Stomach (tissue), 8 donors: ENCODE measurements at regions not wholly inside any gene's neighbourhood (a gene's known extent, or its start where the extent isn't known, plus 50 kb on each side); places are given as distances from the start of the nearest gene placed in this dataset.

Experiments
- DNase-seq, 2 donors: peaks; one replicate each; pipeline versions ENCODE4 v3.0.0 to v3.0.0-alpha.2; 2013 to 2019
- H3K27ac ChIP-seq, 5 donors: fragments of 200-600 bp in 4 of 5; sonication (generic) in 4 of 5; one replicate each; pipeline ENCODE4 v1.5.1; 2013 to 2019; ENCODE audit warnings: mild to moderate bottlenecking in 1 of 5, moderate library complexity in 1 of 5
- H3K27me3 ChIP-seq, 3 donors: fragments of 200-600 bp; sonication (generic); one replicate each; pipeline ENCODE4 v1.5.1; 2017 to 2019; ENCODE audit warnings: mixed run types in 1 of 3
- H3K36me3 ChIP-seq, 4 donors: fragments of 200-600 bp; sonication (generic); 1 replicate in 3 of 4; 2 replicates in 1 of 4; pipeline ENCODE4 v1.5.1; 2016 to 2019
- H3K4me1 ChIP-seq, 4 donors: fragments of 200-600 bp; sonication (generic); one replicate each; pipeline ENCODE4 v1.5.1; 2016 to 2019
- H3K4me3 ChIP-seq, 4 donors: fragments of 200-600 bp; sonication (generic) in 3 of 4; one replicate each; pipeline ENCODE4 v1.5.1; 2016 to 2019; ENCODE audit warnings: mild to moderate bottlenecking in 1 of 4
- H3K9me3 ChIP-seq, 4 donors: fragments of 200-600 bp; sonication (generic); one replicate each; pipeline ENCODE4 v1.5.1; 2016 to 2019
- EP300 ChIP-seq: sonication (generic); formaldehyde crosslinking; IDR thresholded peaks from one replicate; pipeline ENCODE4 v1.6.1; 2017; ENCODE audit warnings: antibody characterized with exemption
- POLR2A ChIP-seq, 4 donors: fragments of 450-650 bp; IDR thresholded peaks; one replicate each; pipeline ENCODE4 v1.6.1; 2016; ENCODE audit warnings: antibody characterized with exemption in 4 of 4, control low read depth in 2 of 4, mild to moderate bottlenecking in 1 of 4, moderate library complexity in 1 of 4
- POLR2AphosphoS5 ChIP-seq, 3 donors: sonication (generic); formaldehyde crosslinking; IDR thresholded peaks; one replicate each; pipeline ENCODE4 v1.6.1; 2016; ENCODE audit warnings: antibody characterized with exemption in 3 of 3
- WGBS, 5 donors: extraction: QIAGEN DNeasy Blood & Tissue Kit in 3 of 5; methylation state at CpG; one replicate each; pipeline versions ENCODE4 v1.1.5 to v1.1.7; 2013 to 2018; 5-methylcytosine and 5-hydroxymethylcytosine counted together
- intact Hi-C: fragments of 100-400 bp; cut with DNase I; formaldehyde crosslinking; loops from one replicate; pipeline ENCODE4 v1.15.1; 2023; ENCODE audit warnings: low total_unique reads
- TF ChIP-seq, protein P1 (sequence below), 7 experiments: fragments of 450-650 bp in 4 of 7; fragments of 200-600 bp in 3 of 7; sonication (generic) in 3 of 7; IDR thresholded peaks; one replicate each; pipeline ENCODE4 v1.5.1; 2016 to 2019; ENCODE audit warnings: antibody characterized with exemption in 7 of 7, control low read depth in 2 of 7, mild to moderate bottlenecking in 1 of 7
- donor health status: healthy with polysubstance abuse.
- donor health status: Bipolar disorder and iron deficiency.
- donor health status: healthy.

- 71 to 80% (median 77%) methylated on average over 14 of the region's 14 CpGs for WGBS, 5 donors
- DNase-seq: no peak
Observed at GRCh38 chr18:75124551-75124950, 84.4 kb downstream of the PTGR3 start.

DNA sequence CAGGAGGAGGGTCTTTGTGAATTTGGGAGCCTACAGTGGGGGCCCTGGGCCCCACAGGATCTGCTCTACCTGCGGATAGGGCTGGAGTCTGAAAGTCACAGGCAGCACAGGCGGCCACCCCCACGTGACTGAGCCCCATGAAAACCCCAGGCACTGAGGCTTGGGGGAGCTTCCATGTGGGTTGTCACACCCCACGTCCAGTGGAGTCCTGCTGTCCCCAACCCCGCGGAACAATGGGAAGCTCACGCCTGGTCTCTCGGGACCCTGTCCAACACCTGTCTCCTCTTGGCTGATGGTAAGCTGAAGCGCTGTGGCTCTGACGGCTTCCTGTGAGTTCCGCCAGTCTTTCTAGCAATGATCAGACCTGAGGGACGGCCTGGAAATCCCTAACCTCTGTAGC is 85.8 kb downstream of the PTGR3 start:
- H3K36me3 ChIP-seq: no peaks in the 10 kb centered on the region
- intact Hi-C loops: no loop called here
- no peak for DNase-seq
- WGBS, 5 donors: 71 to 85% (median 79%) methylated on average over 8 to 12 of the region's 12 CpGs
- H3K27ac ChIP-seq: no peak overlapping the region
- no peak for TF ChIP-seq POLR2A (IDR thresholded peaks at IDR 0.05)
- TF ChIP-seq, protein P1, sequence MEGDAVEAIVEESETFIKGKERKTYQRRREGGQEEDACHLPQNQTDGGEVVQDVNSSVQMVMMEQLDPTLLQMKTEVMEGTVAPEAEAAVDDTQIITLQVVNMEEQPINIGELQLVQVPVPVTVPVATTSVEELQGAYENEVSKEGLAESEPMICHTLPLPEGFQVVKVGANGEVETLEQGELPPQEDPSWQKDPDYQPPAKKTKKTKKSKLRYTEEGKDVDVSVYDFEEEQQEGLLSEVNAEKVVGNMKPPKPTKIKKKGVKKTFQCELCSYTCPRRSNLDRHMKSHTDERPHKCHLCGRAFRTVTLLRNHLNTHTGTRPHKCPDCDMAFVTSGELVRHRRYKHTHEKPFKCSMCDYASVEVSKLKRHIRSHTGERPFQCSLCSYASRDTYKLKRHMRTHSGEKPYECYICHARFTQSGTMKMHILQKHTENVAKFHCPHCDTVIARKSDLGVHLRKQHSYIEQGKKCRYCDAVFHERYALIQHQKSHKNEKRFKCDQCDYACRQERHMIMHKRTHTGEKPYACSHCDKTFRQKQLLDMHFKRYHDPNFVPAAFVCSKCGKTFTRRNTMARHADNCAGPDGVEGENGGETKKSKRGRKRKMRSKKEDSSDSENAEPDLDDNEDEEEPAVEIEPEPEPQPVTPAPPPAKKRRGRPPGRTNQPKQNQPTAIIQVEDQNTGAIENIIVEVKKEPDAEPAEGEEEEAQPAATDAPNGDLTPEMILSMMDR (IDR thresholded peaks at IDR 0.05): no peak
- H3K4me1 ChIP-seq: no peaks in the 10 kb centered on the region
- H3K27me3 ChIP-seq: no peaks in the 10 kb centered on the region
- H3K9me3 ChIP-seq: no peaks in the 10 kb centered on the region
- H3K4me3 ChIP-seq: no peak overlapping the region

More at GRCh38 chr18:75124551-75124950, 84.4 kb downstream of the PTGR3 start:
- Histone ChIP-seq H3K4me1 (no peaks in the 10 kb centered on the region), H3K36me3 (no peaks in the 10 kb centered on the region), H3K9me3 (no peaks in the 10 kb centered on the region), H3K27ac (no peak overlapping the region), H3K27me3 (no peaks in the 10 kb centered on the region), H3K4me3 (no peak overlapping the region)
- TF ChIP-seq POLR2A (IDR thresholded peaks at IDR 0.05): no peak
- TF ChIP-seq EP300: no peak
- TF ChIP-seq, protein P1 (IDR thresholded peaks at IDR 0.05): no peak
- TF ChIP-seq POLR2AphosphoS5 (IDR thresholded peaks at IDR 0.05): no peak
- intact Hi-C loops: no loop called here

GRCh38 chr18:75122334-75122958 is 86.5 kb downstream of the PTGR3 start:
- no peak for DNase-seq
- intact Hi-C loops: no loop called here
- Histone ChIP-seq H3K27me3 (no peaks in the 10 kb centered on the region), H3K36me3 (no peaks in the 10 kb centered on the region), H3K9me3 (no peaks in the 10 kb centered on the region), H3K4me3 (no peak overlapping the region), H3K4me1 (no peaks in the 10 kb centered on the region), H3K27ac (no peak overlapping the region)
- TF ChIP-seq POLR2AphosphoS5 (IDR thresholded peaks at IDR 0.05) (no peak), EP300 (no peak), POLR2A (IDR thresholded peaks at IDR 0.05) (no peak)
- TF ChIP-seq, protein P1 (IDR thresholded peaks at IDR 0.05): no peak
- WGBS, 5 donors: 76 to 85% (median 82%) methylated on average over 7 of the region's 7 CpGs

DNA sequence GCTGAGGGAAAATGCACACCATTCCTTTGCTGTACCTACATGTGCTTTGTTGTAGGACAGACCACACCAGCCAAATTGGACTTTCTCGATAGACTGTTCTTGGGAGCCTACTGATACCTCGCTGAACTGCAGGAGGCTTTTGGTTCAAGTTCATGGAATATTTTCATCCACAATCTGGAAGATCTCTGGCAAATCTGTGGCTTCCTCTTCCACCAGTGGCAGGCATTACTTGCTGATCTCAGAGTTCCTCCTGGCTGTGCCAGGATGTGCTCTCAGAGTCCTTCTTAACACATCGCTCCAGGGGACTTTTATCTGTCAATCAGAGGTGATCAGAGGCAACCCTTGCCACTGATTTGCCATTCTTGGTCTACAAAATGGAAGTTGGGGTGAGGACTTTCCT is 87.7 kb downstream of the PTGR3 start:
- Histone ChIP-seq H3K4me3 (no peak overlapping the region), H3K36me3 (no peaks in the 10 kb centered on the region), H3K9me3 (no peaks in the 10 kb centered on the region), H3K27me3 (no peaks in the 10 kb centered on the region), H3K27ac (no peak overlapping the region), H3K4me1 (no peaks in the 10 kb centered on the region)
- no peak for DNase-seq
- no peak for TF ChIP-seq EP300
- TF ChIP-seq POLR2A (IDR thresholded peaks at IDR 0.05): no peak
- TF ChIP-seq, protein P1 (IDR thresholded peaks at IDR 0.05): no peak
- no peak for TF ChIP-seq POLR2AphosphoS5 (IDR thresholded peaks at IDR 0.05)
- WGBS, 5 donors: 79 to 100% (median 85%) methylated on average over 2 to 3 of the region's 3 CpGs
- intact Hi-C loops: no loop called here
